Lung (tissue), 11 donors: ENCODE measurements at regions not wholly inside any gene's neighbourhood (a gene's known extent, or its start where the extent isn't known, plus 50 kb on each side); places are given as distances from the start of the nearest gene placed in this dataset.

Experiments used
- ATAC-seq: fragments of 200-7000 bp; cut with Tn5 transposase; one replicate; pipeline ENCODE4 v1.9.1; 2020; ENCODE audit warnings: moderate number of reproducible peaks; ENCODE audit not compliant: insufficient read depth, low FRiP score
- DNase-seq, 3 donors: peaks; one replicate each; pipeline ENCODE4 v3.0.0-alpha.2; 2013 to 2017
- H3K27ac ChIP-seq, 2 donors: one replicate each; pipeline ENCODE4 v1.5.1; 2013; ENCODE audit warnings: mild to moderate bottlenecking in 2 of 2, moderate library complexity in 2 of 2, control low read depth in 1 of 2, inconsistent platforms in 1 of 2, low read depth in 1 of 2, low read length in 1 of 2
- H3K27me3 ChIP-seq, 3 donors: one replicate each; pipeline ENCODE4 v1.5.1; 2013; ENCODE audit warnings: low read length in 2 of 3; ENCODE audit not compliant: control insufficient read depth in 3 of 3, insufficient read depth in 3 of 3
- H3K36me3 ChIP-seq, 4 donors: one replicate each; pipeline ENCODE4 v1.5.1; 2013; ENCODE audit warnings: low read length in 4 of 4, mild to moderate bottlenecking in 1 of 4, moderate library complexity in 1 of 4; ENCODE audit not compliant: control insufficient read depth in 4 of 4, insufficient read depth in 4 of 4
- H3K4me1 ChIP-seq, 5 donors: one replicate each; pipeline ENCODE4 v1.5.1; 2013; ENCODE audit warnings: low read length in 5 of 5, mild to moderate bottlenecking in 2 of 5, moderate library complexity in 1 of 5; ENCODE audit not compliant: control insufficient read depth in 5 of 5, insufficient read depth in 5 of 5
- H3K4me3 ChIP-seq: one replicate; pipeline ENCODE4 v1.5.1; 2013; ENCODE audit warnings: mild to moderate bottlenecking, control low read depth, moderate library complexity
- H3K9ac ChIP-seq, 2 donors: one replicate each; pipeline ENCODE4 v1.5.1; 2013; ENCODE audit warnings: low read length in 2 of 2, control low read depth in 1 of 2; ENCODE audit not compliant: insufficient read depth in 1 of 2
- H3K9me3 ChIP-seq, 4 donors: one replicate each; pipeline ENCODE4 v1.5.1; 2013; ENCODE audit warnings: low read length in 3 of 4, mild to moderate bottlenecking in 1 of 4, moderate library complexity in 1 of 4; ENCODE audit not compliant: control insufficient read depth in 4 of 4, insufficient read depth in 3 of 4
- CTCF ChIP-seq: IDR thresholded peaks from 2 replicates; pipeline ENCODE4 v1.5.1; 2012; ENCODE audit warnings: mild to moderate bottlenecking; ENCODE audit errors: control extremely low read depth, extremely low read depth
- WGBS, 2 donors: extraction: QIAGEN DNeasy Blood & Tissue Kit; methylation state at CpG; one replicate each; pipeline ENCODE4 v1.1.7; 2013; 5-methylcytosine and 5-hydroxymethylcytosine counted together
- donor health status: control.
- donor health status: control.
- donor health status: Bipolar disorder and iron deficiency.
- donor health status: healthy.
- donor health status: DM: yes; HTN: yes; CAD: no.

DNA sequence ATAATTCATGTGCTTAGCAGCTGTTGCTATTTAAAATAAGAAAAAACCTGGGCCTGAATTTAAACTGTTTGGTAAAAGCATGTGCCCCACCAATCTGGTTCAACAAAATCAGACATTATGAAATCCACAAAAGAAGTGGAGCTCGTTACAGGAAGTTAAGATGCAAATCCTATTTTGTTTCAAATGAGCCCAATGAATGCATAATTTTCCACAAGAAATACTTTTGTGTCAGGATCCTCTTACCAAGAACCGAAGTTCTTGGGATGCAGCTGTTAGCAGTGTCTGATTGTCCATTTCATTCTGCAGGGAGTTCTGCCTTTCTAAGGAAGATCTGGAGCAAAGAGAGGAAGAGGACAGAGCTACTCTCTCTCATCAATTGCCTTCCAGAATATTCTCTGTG lies 105.7 kb upstream of the RBBP6 start:
- peaks cover 0 to 4% (median 0%) of the 10 kb centered on the region in 4 donors for H3K9me3 ChIP-seq
- no peaks in the 10 kb centered on the region for H3K36me3 ChIP-seq
- DNase-seq (no peak), ATAC-seq (no peak)
- no peaks in the 10 kb centered on the region for H3K27me3 ChIP-seq
- no peak overlapping the region for H3K27ac ChIP-seq
- no peak overlapping the region for H3K4me3 ChIP-seq
- no peak overlapping the region for H3K9ac ChIP-seq
- H3K4me1 ChIP-seq: no peaks in the 10 kb centered on the region
- TF ChIP-seq CTCF: no peak
- WGBS, 2 donors: 67 to 70% methylated on average over 2 of the region's 2 CpGs

GRCh38 chr16:24440306-24440705 lies 99.1 kb upstream of the RBBP6 start:
- H3K9ac ChIP-seq: no peak overlapping the region
- H3K27ac ChIP-seq: no peak overlapping the region
- no peaks in the 10 kb centered on the region for H3K36me3 ChIP-seq
- WGBS, 2 donors: 77 to 80% methylated on average over 6 of the region's 6 CpGs
- DNase-seq (no peak), ATAC-seq (no peak)
- no peak overlapping the region for H3K4me3 ChIP-seq
- TF ChIP-seq CTCF: no peak
- no peaks in the 10 kb centered on the region for H3K4me1 ChIP-seq
- H3K9me3 ChIP-seq: peaks cover 0 to 4% (median 0%) of the 10 kb centered on the region in 4 donors
- no peaks in the 10 kb centered on the region for H3K27me3 ChIP-seq

- 82 to 84% methylated on average over 5 of the region's 5 CpGs for WGBS, 2 donors
- no peak overlapping the region for H3K4me3 ChIP-seq
- H3K9ac ChIP-seq: no peak overlapping the region
- no peaks in the 10 kb centered on the region for H3K27me3 ChIP-seq
- TF ChIP-seq CTCF: no peak
- DNase-seq (no peak), ATAC-seq (no peak)
- no peaks in the 10 kb centered on the region for H3K36me3 ChIP-seq
- peaks cover 0 to 1% (median 0%) of the 10 kb centered on the region in 4 donors for H3K9me3 ChIP-seq
- H3K27ac ChIP-seq: no peak overlapping the region
- no peaks in the 10 kb centered on the region for H3K4me1 ChIP-seq
Measured at GRCh38 chr16:24442631-24443030, 96.7 kb upstream of the RBBP6 start.

- no peak for TF ChIP-seq CTCF
- Histone ChIP-seq H3K27me3 (no peaks in the 10 kb centered on the region), H3K4me1 (no peaks in the 10 kb centered on the region), H3K9ac (no peak overlapping the region), H3K36me3 (no peaks in the 10 kb centered on the region), H3K9me3 (peaks cover 0 to 3% (median 0%) of the 10 kb centered on the region in 4 donors), H3K27ac (no peak overlapping the region), H3K4me3 (no peak overlapping the region)
- DNase-seq: no peak
- 91 to 94% methylated on average over 8 of the region's 8 CpGs for WGBS, 2 donors
- no peak for ATAC-seq
Measured at GRCh38 chr16:24445216-24445615, 94.2 kb upstream of the RBBP6 start.
